GM21619 (cell line): ENCODE measurements at regions not wholly inside any gene's neighbourhood (a gene's known extent, or its start where the extent isn't known, plus 50 kb on each side); places are given as distances from the start of the nearest gene placed in this dataset.
A peak's percentile ranks its signal among the peaks of the same experiment; 100 is the strongest.
"Not testable (repeated sequence)": the region's sequence is repeated elsewhere in the genome, so short reads cannot be mapped to it uniquely, and the experiment has no call there.

Experiments used
- ATAC-seq: cut with Tn5 transposase; IDR thresholded peaks from one replicate; pipeline ENCODE4 v1.9.1; 2021; ENCODE audit not compliant: unreplicated experiment

GRCh38 chr6:8652710-8653109 lies 217.4 kb upstream of the SLC35B3 start:
- no peak for ATAC-seq

- no peak for ATAC-seq
Observed at GRCh38 chr6:8651998-8652397, 216.7 kb upstream of the SLC35B3 start.

- no peak for ATAC-seq
Observed at GRCh38 chr6:8645212-8645611, 209.9 kb upstream of the SLC35B3 start.

GRCh38 chr6:8644306-8644705 lies 209.0 kb upstream of the SLC35B3 start:
- no peak for ATAC-seq

- no peak for ATAC-seq
Observed at GRCh38 chr6:8642854-8643253, 207.5 kb upstream of the SLC35B3 start.

- ATAC-seq: no peak
Observed at GRCh38 chr6:8642131-8642530, 206.8 kb upstream of the SLC35B3 start.

GRCh38 chr6:8639928-8640649 lies 204.7 kb upstream of the SLC35B3 start:
- no peak for ATAC-seq

- no peak for ATAC-seq
Observed at GRCh38 chr6:8637896-8638597, 202.7 kb upstream of the SLC35B3 start.

GRCh38 chr6:8633762-8634161 lies 198.4 kb upstream of the SLC35B3 start:
- no peak for ATAC-seq

GRCh38 chr6:8628736-8629135 lies 193.4 kb upstream of the SLC35B3 start:
- ATAC-seq: no peak

- no peak for ATAC-seq
Observed at GRCh38 chr6:8628063-8628462, 192.7 kb upstream of the SLC35B3 start.

- ATAC-seq: peak; percentile 77
Observed at GRCh38 chr6:8627085-8627861, 191.9 kb upstream of the SLC35B3 start.

GRCh38 chr6:8624665-8625064 lies 189.3 kb upstream of the SLC35B3 start:
- ATAC-seq: no peak

GRCh38 chr6:8623441-8623840 lies 188.1 kb upstream of the SLC35B3 start:
- ATAC-seq: no peak

GRCh38 chr6:8619853-8620252 lies 184.5 kb upstream of the SLC35B3 start:
- no peak for ATAC-seq

GRCh38 chr6:8619408-8619807 lies 184.1 kb upstream of the SLC35B3 start:
- ATAC-seq: not testable (repeated sequence)

- ATAC-seq: no peak
Observed at GRCh38 chr6:8608737-8609136, 173.4 kb upstream of the SLC35B3 start.

GRCh38 chr6:8589941-8590729 lies 154.8 kb upstream of the SLC35B3 start:
- ATAC-seq: no peak

GRCh38 chr6:8588176-8588575 lies 152.8 kb upstream of the SLC35B3 start:
- ATAC-seq: no peak

- no peak for ATAC-seq
Observed at GRCh38 chr6:8583291-8583690, 147.9 kb upstream of the SLC35B3 start.

- no peak for ATAC-seq
Observed at GRCh38 chr6:8579372-8579771, 144.0 kb upstream of the SLC35B3 start.
